ENCODE measurements at regions not wholly inside any gene's neighbourhood (a gene's known extent, or its start where the extent isn't known, plus 50 kb on each side); places are given as distances from the start of the nearest gene placed in this dataset.
"Not testable (repeated sequence)": the region's sequence is repeated elsewhere in the genome, so short reads cannot be mapped to it uniquely, and the experiment has no call there.

DNA sequence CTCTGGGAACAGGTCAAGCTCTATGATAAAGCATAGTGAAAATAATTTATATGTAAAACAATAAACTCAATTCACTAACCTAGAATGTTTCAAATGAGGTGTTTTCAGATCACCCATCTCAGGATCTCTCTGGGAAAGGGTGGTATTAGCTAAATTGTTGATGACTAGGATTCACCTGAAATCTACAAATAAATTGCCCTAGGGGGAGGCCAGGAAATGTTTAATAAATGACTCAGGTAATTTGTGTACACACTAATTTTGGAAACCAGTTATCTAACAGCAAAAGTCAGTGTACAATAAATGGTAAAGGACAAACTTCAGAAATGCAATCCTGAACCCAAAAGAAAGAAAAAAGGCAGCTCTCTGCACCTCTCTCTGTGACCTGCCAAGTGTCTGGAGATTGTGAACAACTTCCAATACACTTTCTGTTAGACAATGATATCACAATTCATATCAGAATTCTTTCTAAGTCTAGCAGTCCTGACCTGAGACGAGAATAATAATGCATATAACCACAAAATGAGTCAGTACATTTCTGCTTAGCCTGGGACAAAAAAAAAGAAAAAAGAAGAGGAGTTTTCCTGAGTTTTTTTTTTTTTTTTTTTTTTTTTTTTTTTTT lies 760.0 kb downstream of the EPHA4 start:
- no peak for DNase-seq (ENCODE audit: low read depth in 2 of 2, low spot score in 1 of 2)

DNA sequence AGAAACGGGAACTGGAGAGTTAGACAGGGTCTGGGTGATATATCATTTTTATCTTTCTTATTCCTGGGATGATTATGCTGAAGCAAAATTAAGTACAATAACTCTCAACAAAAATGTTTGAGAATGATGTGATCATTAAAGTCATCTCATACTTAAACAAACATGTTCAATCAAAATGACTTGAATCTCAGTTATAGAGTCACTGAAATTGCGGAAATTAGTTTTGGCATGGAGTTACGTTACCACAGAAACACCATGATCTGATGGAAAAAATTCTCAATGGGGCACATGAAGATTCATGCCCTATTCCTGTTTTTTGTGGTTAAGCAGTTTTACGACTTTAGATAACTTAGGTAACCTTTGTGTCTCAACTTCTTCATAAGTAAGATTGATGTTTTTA lies 757.7 kb downstream of the EPHA4 start:
- no peak for DNase-seq (ENCODE audit: low read depth in 2 of 2, low spot score in 1 of 2)

DNA sequence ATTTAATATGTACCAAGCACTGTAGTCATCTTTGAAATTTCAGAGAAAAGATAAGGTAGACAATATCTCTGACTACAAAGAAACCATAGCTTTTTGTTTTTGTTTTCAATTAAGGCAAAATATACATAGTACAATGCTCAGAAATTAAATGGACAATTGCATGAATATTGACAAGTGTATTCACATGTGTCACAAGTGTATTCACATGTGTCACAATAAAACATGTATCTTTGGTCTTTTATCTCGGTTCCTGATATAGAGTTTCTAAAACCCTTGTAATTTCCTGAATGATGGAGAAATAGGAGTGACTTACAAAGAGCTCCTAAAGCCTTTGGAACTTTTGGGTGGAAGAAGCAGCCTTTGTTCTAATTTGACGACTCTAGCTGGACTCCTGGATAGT lies 756.4 kb downstream of the EPHA4 start:
- no peak for DNase-seq (ENCODE audit: low read depth in 2 of 2, low spot score in 1 of 2)

DNA sequence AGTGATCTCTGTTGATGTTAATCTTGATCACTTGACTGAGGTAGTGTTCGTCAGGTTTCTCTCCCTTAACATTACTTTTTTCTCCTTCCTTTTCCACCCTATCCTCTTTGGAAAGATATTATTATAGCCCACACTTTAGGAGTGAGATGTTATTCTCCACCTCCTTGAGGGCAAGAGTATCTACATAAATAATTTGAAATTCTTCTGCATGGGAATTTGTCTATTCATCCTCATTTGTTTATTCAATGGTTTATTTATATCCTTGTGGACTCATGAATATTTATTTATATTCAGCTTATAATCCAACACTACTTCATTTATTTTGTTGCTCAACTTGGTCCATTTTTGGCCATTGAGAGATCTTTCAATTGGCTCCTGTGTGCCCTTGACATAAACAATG lies 750.4 kb downstream of the EPHA4 start:
- no peak for DNase-seq (ENCODE audit: low read depth in 2 of 2, low spot score in 1 of 2)

DNA sequence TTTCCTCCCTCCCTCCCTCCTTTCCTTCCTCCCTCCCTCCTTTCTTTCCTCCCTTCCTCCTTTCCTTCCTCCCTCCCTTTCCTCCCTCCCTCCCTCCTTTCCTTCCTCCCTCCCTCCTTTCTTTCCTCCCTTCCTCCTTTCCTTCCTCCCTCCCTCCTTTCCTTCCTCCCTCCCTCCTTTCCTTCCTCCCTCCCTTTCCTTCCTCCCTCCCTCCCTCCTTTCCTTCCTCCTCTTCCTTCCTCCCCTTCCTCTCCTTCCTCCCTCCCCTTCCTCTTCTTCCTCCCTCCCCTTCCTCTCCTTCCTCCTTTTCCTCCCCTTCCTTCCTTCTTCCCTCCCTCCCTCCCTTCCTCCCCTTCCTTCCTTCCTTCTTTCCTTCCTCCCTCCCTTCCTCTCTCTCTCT lies 748.5 kb downstream of the EPHA4 start:
- not testable (repeated sequence) for DNase-seq (ENCODE audit: low read depth in 2 of 2, low spot score in 1 of 2)

DNA sequence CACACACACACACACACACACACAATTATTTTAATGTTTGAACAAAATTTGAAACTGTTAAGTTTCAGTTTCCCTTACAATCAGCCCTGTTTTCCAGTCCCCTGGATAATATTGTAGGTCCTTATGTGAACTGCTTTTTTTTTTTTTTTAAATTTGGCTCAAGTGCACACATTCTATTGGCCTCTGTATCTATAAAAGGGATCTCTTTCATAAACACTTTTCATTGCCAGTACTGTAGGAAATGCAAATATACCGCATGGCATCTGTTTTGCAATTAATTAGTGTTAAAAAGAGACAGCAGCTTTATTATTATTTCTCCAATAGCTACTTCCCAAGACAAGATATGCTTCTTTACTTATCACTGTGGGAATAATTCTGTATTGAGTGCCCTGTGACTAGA lies 738.7 kb downstream of the EPHA4 start:
- DNase-seq (ENCODE audit: low read depth in 2 of 2, low spot score in 1 of 2), result no peak

DNA sequence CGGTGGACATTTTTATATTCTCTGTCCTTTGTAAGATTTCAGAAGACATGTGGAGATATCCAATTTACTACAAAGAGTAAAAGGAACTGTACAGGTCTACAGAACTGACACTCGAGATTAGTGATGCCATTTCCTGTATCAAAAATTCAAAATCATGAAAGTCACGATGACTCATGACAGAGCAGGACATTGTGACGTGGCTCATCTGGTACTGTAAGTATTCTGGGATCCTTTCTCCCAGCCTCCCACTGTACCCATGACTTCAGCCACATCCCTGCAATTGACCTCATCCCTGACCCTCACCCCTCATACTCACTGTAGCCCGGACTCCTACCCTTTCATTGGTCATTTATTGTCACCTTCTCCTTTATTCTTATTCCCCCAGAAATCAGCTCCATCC lies 736.5 kb downstream of the EPHA4 start:
- no peak for DNase-seq (ENCODE audit: low read depth in 2 of 2, low spot score in 1 of 2)

DNA sequence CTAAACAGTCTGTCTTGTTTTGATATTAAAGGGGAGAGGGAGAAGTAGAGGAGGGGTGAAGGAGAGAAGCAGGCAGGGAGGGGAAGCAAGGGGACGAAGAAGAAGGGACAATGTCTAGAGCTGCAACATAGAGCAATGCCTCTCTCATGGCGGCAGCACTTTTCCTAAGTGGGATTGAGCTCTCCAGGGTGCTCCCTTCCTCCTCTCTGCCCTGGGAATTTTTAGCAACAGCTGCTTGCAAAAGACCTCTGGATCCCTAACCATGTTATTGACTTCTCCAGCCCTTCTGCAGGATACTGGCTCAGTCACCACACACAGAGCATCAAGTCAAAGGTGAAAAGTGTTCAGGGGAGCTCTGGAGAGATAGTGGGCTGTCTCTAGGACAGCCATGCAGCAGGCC lies 734.9 kb downstream of the EPHA4 start:
- DNase-seq (ENCODE audit: low read depth in 2 of 2, low spot score in 1 of 2), result no peak

DNA sequence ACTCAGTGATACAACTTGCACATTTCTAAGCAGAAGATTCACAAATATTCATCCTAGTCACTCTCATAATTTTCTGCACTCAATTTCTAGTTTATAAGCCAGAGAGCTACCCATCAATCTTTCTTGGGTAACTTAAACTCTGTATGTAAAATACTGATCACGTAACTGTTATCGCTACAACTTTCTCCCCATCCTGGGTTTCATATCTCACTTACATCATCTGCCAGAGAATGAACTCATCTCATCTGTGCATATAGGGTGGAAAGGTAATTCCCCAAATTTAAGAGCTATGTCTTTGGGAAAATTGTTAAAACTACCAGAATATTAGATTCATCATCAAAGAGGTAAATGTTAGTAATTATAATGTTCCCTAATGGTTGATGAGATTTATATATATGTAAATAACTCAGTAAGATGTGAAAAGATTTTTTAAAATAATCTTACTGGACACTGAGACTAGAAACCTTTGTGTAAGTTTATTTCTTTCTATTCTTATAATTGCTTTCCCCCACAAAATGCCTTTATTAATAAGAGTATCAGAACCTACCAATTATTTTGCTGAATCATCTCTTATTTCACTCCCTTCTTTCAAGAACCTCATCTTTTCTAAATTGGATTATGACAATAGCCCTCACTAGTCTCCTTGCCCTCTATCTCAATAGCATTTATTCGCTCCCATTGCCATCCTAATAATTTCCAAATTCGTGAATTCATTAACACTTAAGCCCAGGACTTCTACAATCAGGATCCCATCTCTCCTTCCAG lies 729.0 kb downstream of the EPHA4 start:
- no peak for DNase-seq (ENCODE audit: low read depth in 2 of 2, low spot score in 1 of 2)

DNA sequence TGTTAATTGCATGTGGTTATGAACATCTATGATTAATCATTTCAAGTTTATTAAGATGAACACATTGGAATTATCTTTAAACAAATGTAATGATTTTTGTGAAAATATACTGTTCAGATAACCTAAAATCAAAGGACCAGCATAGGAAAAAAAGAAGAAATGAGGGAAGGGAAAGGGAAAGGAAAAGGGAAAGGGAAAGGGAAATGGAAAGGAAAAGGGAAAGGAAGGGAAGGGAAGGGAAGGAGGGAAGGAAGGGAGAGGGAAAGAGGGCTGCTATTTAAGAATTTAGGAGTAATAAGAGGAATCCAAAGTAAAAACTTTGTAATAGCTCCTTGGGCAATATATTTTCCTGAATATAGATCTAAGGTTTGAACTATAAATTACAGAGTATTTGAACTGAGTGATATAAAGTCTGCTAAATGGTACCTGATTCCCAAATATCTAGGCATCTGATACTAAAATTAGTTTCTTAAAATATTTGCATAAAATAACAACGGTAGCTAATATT lies 726.3 kb downstream of the EPHA4 start:
- no peak for DNase-seq (ENCODE audit: low read depth in 2 of 2, low spot score in 1 of 2)

DNA sequence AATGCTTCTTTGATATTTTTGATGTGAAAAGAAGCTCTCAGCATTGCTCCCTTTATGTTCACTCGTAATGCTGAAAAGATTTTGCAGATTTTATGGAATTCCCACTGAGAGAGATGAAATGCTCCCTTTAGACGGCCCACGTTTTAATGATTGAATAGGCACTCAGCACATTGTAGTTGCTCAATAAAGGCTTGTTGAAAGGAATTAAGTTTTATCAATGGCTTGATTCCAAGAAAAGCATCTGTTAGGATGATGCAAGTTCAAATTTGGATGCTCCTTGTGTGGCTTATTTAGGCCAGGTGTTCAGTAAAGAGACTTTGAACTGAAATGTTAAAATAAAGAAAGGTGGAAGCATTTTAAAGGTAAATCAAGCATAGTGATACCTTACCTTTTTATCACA lies 725.1 kb downstream of the EPHA4 start:
- DNase-seq (ENCODE audit: low read depth in 2 of 2, low spot score in 1 of 2), result no peak

DNA sequence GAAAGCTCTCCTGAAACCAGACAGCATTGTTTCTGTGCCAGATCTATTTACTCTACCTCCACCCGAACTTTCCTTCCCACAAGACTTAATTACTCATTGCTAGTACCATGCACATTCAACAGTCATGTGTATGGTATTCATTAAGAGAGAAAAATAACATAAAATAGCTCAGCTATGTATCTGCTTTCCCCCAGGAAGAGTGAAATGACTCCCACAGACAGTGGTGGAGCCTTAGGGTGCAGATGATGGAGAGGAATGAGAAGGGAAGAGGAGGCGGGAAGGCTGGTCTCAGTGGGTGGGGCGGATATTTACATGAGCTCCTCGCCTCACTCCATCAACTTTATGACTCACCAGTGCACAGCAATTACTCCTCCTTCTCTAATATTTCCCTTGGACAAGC lies 724.5 kb downstream of the EPHA4 start:
- DNase-seq (ENCODE audit: low read depth in 2 of 2, low spot score in 1 of 2), result no peak

DNA sequence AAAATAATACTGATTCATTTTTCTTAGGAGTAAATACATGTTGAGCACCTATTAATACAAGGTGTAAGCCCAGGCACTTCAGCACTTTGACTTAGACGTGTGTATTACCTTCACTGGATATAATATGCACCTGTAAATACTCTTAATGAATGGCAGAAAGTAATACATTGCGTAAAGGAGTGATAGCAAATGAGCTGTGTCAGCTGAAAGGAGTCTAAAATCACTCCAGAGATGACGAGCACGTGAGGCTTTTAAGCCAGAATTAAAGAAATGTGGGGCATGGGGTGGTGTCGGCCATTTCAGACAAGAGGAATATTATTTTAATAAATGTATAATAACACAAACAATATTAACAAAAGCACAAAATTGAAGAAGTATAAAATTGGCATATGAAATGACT lies 722.7 kb downstream of the EPHA4 start:
- DNase-seq (ENCODE audit: low read depth in 2 of 2, low spot score in 1 of 2), result no peak

DNA sequence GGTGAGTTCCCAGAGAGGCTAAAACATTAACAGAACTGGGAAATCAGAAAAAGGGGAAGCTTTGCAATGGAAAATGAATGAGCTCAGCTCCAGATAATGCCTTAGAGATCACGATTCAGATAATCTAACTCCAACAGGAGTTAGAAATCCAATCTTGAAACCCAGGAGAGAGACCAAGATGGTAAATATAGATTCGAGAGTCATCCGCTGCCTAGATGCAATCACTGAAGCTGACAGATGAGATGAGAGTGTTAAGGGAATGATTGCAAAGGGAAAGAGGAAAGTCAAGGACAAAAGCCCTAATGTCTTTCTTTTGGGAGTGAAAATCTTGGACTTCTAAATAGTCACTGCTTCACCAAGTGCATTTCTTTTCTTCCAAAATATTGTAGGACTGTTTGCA lies 722.0 kb downstream of the EPHA4 start:
- no peak for DNase-seq (ENCODE audit: low read depth in 2 of 2, low spot score in 1 of 2)

DNA sequence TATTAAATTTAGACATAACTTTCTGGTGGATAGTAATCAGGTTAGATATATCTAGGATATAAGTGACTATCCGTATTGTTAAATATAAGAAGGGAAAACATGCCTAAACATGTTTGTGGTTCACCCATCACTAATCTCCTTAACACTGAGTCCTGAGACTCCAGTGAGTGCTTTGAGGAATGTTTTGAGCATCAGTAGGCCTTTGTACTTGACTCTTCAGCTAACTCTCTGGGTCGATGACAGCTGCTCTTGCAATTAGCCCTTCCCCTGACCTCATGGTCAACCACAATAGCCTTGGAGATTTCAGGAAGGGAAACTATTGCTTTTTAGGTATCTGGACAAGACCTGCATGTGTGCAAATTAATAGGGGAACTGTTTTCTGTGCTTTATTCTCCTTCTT lies 716.8 kb downstream of the EPHA4 start:
- no peak for DNase-seq (ENCODE audit: low read depth in 2 of 2, low spot score in 1 of 2)

DNA sequence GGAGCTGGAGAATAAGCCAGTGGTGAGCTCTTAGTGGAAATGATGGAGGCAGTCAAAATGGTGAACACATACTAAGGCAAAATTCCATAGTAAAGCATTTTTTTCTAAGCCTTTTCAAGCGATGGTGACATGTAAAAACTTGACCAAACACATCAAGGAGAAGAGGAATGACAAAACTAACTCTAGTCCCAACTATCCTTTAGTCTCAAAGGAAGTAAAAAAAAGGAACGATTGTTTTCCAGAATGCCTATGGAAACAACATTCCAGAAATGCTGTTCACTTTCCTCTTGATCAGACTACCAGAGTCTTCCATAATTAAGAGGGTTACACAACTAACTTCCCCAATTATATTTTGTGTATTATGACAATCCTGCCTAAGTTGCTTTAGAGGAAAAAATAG lies 715.6 kb downstream of the EPHA4 start:
- no peak for DNase-seq (ENCODE audit: low read depth in 2 of 2, low spot score in 1 of 2)

DNA sequence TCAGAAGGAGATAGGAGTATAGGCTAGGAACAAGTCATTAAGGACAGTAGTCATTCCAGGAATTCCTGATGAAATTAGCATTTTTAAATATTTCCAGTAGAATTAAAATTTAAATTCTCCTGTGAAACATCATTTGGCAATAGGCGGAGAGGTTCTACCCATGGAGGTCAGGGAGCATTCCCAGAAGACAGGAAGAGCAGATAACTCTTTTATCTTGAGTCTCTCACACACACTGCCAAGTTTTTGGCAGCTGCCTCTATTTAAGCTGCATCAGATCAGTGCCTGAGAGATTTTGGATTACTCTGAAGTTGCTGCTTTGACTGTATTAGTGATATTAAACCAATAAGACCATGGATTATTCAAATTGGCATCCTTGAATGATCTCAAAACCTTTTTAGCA lies 714.7 kb downstream of the EPHA4 start:
- no peak for DNase-seq (ENCODE audit: low read depth in 2 of 2, low spot score in 1 of 2)

DNA sequence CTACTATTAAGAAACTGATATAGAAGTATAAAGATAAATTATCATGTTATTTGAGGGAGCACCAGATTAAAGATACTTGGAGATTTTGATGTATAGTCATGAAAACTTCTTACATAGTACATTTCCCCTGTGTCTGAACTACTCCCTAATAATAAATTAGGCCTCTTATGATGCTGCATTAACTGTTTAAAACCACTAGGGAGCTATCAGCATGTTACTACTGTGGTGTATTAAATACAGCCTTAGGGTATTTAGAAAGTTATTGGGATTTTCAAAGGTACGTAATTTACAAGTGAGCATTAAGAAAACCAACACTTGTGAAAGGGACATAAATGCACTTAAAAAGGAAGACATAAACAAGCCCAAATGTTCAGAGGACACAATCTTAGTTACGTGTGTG lies 714.0 kb downstream of the EPHA4 start:
- no peak for DNase-seq (ENCODE audit: low read depth in 2 of 2, low spot score in 1 of 2)

DNA sequence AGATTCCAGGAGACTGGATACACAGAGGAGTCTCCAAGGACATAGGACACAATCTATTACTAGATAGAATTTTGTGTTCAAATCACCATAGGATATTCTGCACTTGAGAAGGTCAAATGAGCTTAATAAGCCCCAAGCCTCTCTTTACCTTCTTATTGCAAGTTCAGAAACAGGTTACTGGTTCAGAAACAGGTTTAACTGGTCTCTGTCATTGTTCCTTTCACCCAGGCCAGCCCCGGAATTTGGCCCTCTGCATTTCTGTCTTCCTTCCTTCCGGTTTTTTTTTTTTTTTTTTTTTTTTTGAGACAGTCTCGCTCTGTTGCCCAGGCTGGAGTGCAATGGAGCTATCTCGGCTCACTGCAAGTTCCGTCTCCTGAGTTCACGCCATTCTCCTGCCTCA lies 700.2 kb downstream of the EPHA4 start:
- no peak for DNase-seq (ENCODE audit: low read depth in 2 of 2, low spot score in 1 of 2)

DNA sequence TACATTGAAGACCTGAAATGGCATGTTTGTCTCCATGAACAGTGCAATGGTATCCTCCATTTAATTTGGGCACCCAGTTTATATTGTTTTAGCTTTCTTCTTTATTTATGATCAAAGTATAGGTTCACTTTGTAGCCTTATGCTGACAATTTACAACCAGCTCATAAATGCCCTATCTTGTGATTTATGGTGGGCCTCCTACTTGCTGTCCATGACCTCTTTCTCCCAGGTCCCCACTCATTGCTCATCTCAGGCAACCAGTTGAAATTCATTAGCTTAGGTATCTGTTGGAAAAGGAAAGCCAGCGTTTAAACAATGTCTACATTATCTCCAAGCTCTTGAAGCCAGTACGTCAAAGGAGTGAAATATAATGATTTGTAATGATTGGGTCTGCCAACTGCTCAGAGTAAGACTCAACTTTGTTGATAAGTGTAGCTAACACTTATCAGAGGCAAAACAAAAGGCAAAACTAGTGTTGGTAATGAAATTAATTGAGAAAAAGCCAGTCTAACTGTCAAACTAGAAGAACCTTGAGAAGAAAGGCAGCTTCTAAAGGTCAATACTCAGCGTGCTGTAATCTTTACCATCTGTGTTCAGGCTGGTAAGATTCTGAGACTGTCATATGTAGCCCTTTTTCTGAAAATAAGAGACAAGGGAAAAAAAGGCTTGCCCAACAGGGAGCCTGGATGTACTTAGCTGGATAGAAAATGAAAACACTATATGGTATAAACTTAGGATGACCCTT lies 695.9 kb downstream of the EPHA4 start:
- no peak for DNase-seq (ENCODE audit: low read depth in 2 of 2, low spot score in 1 of 2)

DNA sequence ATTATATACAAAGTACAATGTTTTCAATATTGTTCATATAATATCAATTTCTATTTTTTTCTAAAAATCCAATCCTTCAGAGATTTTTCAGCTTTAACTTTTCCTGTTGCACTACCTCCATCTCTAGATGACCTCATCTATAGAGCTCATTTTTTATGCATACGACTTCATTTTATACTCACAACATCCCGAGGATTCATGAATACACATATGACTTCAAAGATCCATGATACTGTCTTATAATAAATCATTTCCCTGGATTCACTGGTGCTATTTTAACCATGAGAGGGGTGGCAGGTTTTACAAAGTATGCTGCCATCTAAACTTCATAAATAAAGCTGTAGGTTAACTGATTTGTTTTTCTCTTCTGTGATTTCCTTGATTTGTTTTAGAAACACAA lies 694.6 kb downstream of the EPHA4 start:
- no peak for DNase-seq (ENCODE audit: low read depth in 2 of 2, low spot score in 1 of 2)

DNA sequence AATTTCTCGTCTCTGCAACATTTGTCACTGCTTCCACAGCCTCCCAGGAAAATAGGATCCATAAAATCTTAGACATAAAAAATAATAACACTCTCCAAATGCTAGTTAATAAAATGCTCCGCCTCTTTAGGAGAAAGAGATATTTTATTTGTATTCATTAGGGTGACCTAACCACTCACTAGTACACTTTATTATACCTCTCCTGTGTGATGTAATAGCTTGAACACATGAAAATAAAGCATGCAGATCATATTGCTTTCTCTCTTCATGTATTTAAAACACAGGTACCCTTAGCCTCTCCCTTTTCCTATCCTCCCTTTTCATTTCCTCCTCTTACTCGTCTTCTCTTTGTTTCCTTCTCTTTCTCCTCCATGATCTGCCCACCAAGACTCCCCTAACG lies 694.2 kb downstream of the EPHA4 start:
- no peak for DNase-seq (ENCODE audit: low read depth in 2 of 2, low spot score in 1 of 2)

Data from stimulated activated CD8-positive, alpha-beta memory T cell treated with anti-CD3 and anti-CD28 coated beads, Interleukin-4, amount 100 ng/mL, for 1 hour (primary cell).